ENCODE measurements at regions not wholly inside any gene's neighbourhood (a gene's known extent, or its start where the extent isn't known, plus 50 kb on each side); places are given as distances from the start of the nearest gene placed in this dataset.

- Histone ChIP-seq H3K27ac (ENCODE audit: low read depth, low read length) (no peak overlapping the region), H3K4me2 (ENCODE audit: low read length) (no peak overlapping the region), H3K79me1 (ENCODE audit: low read length) (no peaks in the 10 kb centered on the region), H3K18ac (ENCODE audit: low read length) (no peak overlapping the region), H3K23ac (ENCODE audit: low read length) (no peak overlapping the region), H2BK120ac (ENCODE audit: insufficient read depth, low read length, poor library complexity) (no peak overlapping the region), H3K79me2 (ENCODE audit: control insufficient read depth, insufficient read depth, low read length, poor library complexity) (no peaks in the 10 kb centered on the region), H3K27me3 (ENCODE audit: insufficient read depth, low read length) (no peaks in the 10 kb centered on the region), H2AFZ (ENCODE audit: insufficient read depth, low read length, poor library complexity) (no peak overlapping the region), H3K36me3 (ENCODE audit: control insufficient read depth in 1 of 2, insufficient read depth in 2 of 2, low read length in 2 of 2) (no peaks in the 10 kb centered on the region), H3K14ac (ENCODE audit: low read length) (no peak overlapping the region), H3K9ac (ENCODE audit: low read length) (no peak overlapping the region), H4K91ac (ENCODE audit: low read depth, low read length) (no peak overlapping the region), H2BK12ac (ENCODE audit: low read length) (no peak overlapping the region), H3K9me3 (ENCODE audit: insufficient read depth, low read depth, low read length) (peaks cover 2% of the 10 kb centered on the region), H3K4ac (ENCODE audit: low read depth, low read length) (no peak overlapping the region), H3K4me3 (ENCODE audit: low read depth, low read length) (no peak overlapping the region), H3K4me1 (ENCODE audit: control insufficient read depth in 1 of 2, insufficient read depth in 2 of 2, low read length in 2 of 2) (no peaks in the 10 kb centered on the region), H4K12ac (ENCODE audit: low read depth, low read length) (no peak overlapping the region), H2AK5ac (ENCODE audit: low read length) (no peak overlapping the region), H2BK5ac (ENCODE audit: low read depth, low read length, poor library complexity) (no peak overlapping the region), H4K8ac (ENCODE audit: low read depth, low read length) (no peak overlapping the region)
- WGBS (ENCODE audit: extremely low coverage, insufficient coverage, insufficient read length), result no CpG with 5 or more reads among the region's 2 CpGs
- DNase-seq, result no peak
These were observed 342.7 kb downstream of the PMP22 start for GRCh38 chr17:14922411-14922810.

- no CpG with 5 or more reads among the region's 3 CpGs for WGBS (ENCODE audit: extremely low coverage, insufficient coverage, insufficient read length)
- Histone ChIP-seq H3K79me1 (ENCODE audit: low read length) (no peaks in the 10 kb centered on the region), H3K18ac (ENCODE audit: low read length) (no peak overlapping the region), H3K4me3 (ENCODE audit: low read depth, low read length) (no peak overlapping the region), H2BK5ac (ENCODE audit: low read depth, low read length, poor library complexity) (no peak overlapping the region), H3K14ac (ENCODE audit: low read length) (no peak overlapping the region), H3K4me2 (ENCODE audit: low read length) (no peak overlapping the region), H2AK5ac (ENCODE audit: low read length) (no peak overlapping the region), H3K23ac (ENCODE audit: low read length) (no peak overlapping the region), H3K27ac (ENCODE audit: low read depth, low read length) (no peak overlapping the region), H3K9me3 (ENCODE audit: insufficient read depth, low read depth, low read length) (peaks cover 2% of the 10 kb centered on the region), H3K79me2 (ENCODE audit: control insufficient read depth, insufficient read depth, low read length, poor library complexity) (no peaks in the 10 kb centered on the region), H2BK12ac (ENCODE audit: low read length) (no peak overlapping the region), H4K12ac (ENCODE audit: low read depth, low read length) (no peak overlapping the region), H4K8ac (ENCODE audit: low read depth, low read length) (no peak overlapping the region), H2AFZ (ENCODE audit: insufficient read depth, low read length, poor library complexity) (no peak overlapping the region), H4K91ac (ENCODE audit: low read depth, low read length) (no peak overlapping the region), H3K27me3 (ENCODE audit: insufficient read depth, low read length) (no peaks in the 10 kb centered on the region), H3K36me3 (ENCODE audit: control insufficient read depth in 1 of 2, insufficient read depth in 2 of 2, low read length in 2 of 2) (no peaks in the 10 kb centered on the region), H3K4me1 (ENCODE audit: control insufficient read depth in 1 of 2, insufficient read depth in 2 of 2, low read length in 2 of 2) (no peaks in the 10 kb centered on the region), H3K9ac (ENCODE audit: low read length) (no peak overlapping the region), H3K4ac (ENCODE audit: low read depth, low read length) (no peak overlapping the region), H2BK120ac (ENCODE audit: insufficient read depth, low read length, poor library complexity) (no peak overlapping the region)
- no peak for DNase-seq
These were observed 343.2 kb downstream of the PMP22 start for GRCh38 chr17:14921936-14922335.

- no peak overlapping the region for H2AFZ ChIP-seq (ENCODE audit: insufficient read depth, low read length, poor library complexity)
- no peak overlapping the region for H3K4me3 ChIP-seq (ENCODE audit: low read depth, low read length)
- H4K8ac ChIP-seq (ENCODE audit: low read depth, low read length), result no peak overlapping the region
- H3K27me3 ChIP-seq (ENCODE audit: insufficient read depth, low read length), result no peaks in the 10 kb centered on the region
- H3K18ac ChIP-seq (ENCODE audit: low read length), result no peak overlapping the region
- H3K36me3 ChIP-seq (ENCODE audit: control insufficient read depth in 1 of 2, insufficient read depth in 2 of 2, low read length in 2 of 2), result no peaks in the 10 kb centered on the region
- no peak overlapping the region for H3K14ac ChIP-seq (ENCODE audit: low read length)
- H3K4me2 ChIP-seq (ENCODE audit: low read length), result no peak overlapping the region
- no peaks in the 10 kb centered on the region for H3K4me1 ChIP-seq (ENCODE audit: control insufficient read depth in 1 of 2, insufficient read depth in 2 of 2, low read length in 2 of 2)
- no peak overlapping the region for H2BK120ac ChIP-seq (ENCODE audit: insufficient read depth, low read length, poor library complexity)
- H2AK5ac ChIP-seq (ENCODE audit: low read length), result no peak overlapping the region
- H4K12ac ChIP-seq (ENCODE audit: low read depth, low read length), result no peak overlapping the region
- no peak overlapping the region for H3K9ac ChIP-seq (ENCODE audit: low read length)
- no peak overlapping the region for H4K91ac ChIP-seq (ENCODE audit: low read depth, low read length)
- H3K4ac ChIP-seq (ENCODE audit: low read depth, low read length), result no peak overlapping the region
- no peak overlapping the region for H3K23ac ChIP-seq (ENCODE audit: low read length)
- no peaks in the 10 kb centered on the region for H3K79me1 ChIP-seq (ENCODE audit: low read length)
- no peak overlapping the region for H2BK12ac ChIP-seq (ENCODE audit: low read length)
- no peak overlapping the region for H2BK5ac ChIP-seq (ENCODE audit: low read depth, low read length, poor library complexity)
- H3K27ac ChIP-seq (ENCODE audit: low read depth, low read length), result no peak overlapping the region
- DNase-seq, result no peak
- H3K9me3 ChIP-seq (ENCODE audit: insufficient read depth, low read depth, low read length), result peaks cover 2% of the 10 kb centered on the region
- no peaks in the 10 kb centered on the region for H3K79me2 ChIP-seq (ENCODE audit: control insufficient read depth, insufficient read depth, low read length, poor library complexity)
- WGBS (ENCODE audit: extremely low coverage, insufficient coverage, insufficient read length), result no CpG with 5 or more reads among the region's 5 CpGs
These were observed 345.4 kb downstream of the PMP22 start for GRCh38 chr17:14919631-14920213.

- Histone ChIP-seq H3K14ac (ENCODE audit: low read length) (no peak overlapping the region), H3K27ac (ENCODE audit: low read depth, low read length) (no peak overlapping the region), H3K23ac (ENCODE audit: low read length) (no peak overlapping the region), H4K8ac (ENCODE audit: low read depth, low read length) (no peak overlapping the region), H3K79me2 (ENCODE audit: control insufficient read depth, insufficient read depth, low read length, poor library complexity) (no peaks in the 10 kb centered on the region), H2AFZ (ENCODE audit: insufficient read depth, low read length, poor library complexity) (no peak overlapping the region), H4K12ac (ENCODE audit: low read depth, low read length) (no peak overlapping the region), H3K18ac (ENCODE audit: low read length) (no peak overlapping the region), H2BK5ac (ENCODE audit: low read depth, low read length, poor library complexity) (no peak overlapping the region), H3K4me1 (ENCODE audit: control insufficient read depth in 1 of 2, insufficient read depth in 2 of 2, low read length in 2 of 2) (no peaks in the 10 kb centered on the region), H3K4me3 (ENCODE audit: low read depth, low read length) (no peak overlapping the region), H3K4me2 (ENCODE audit: low read length) (no peak overlapping the region), H3K4ac (ENCODE audit: low read depth, low read length) (no peak overlapping the region), H3K36me3 (ENCODE audit: control insufficient read depth in 1 of 2, insufficient read depth in 2 of 2, low read length in 2 of 2) (no peaks in the 10 kb centered on the region), H3K27me3 (ENCODE audit: insufficient read depth, low read length) (no peaks in the 10 kb centered on the region), H2AK5ac (ENCODE audit: low read length) (no peak overlapping the region), H3K9ac (ENCODE audit: low read length) (no peak overlapping the region), H2BK120ac (ENCODE audit: insufficient read depth, low read length, poor library complexity) (no peak overlapping the region), H3K79me1 (ENCODE audit: low read length) (no peaks in the 10 kb centered on the region), H4K91ac (ENCODE audit: low read depth, low read length) (no peak overlapping the region), H2BK12ac (ENCODE audit: low read length) (no peak overlapping the region), H3K9me3 (ENCODE audit: insufficient read depth, low read depth, low read length) (peaks cover 2% of the 10 kb centered on the region)
- no peak for DNase-seq
- WGBS (ENCODE audit: extremely low coverage, insufficient coverage, insufficient read length), result no CpG with 5 or more reads among the region's 5 CpGs
These were observed 346.0 kb downstream of the PMP22 start for GRCh38 chr17:14919094-14919493.
